ENCODE measurements at regions not wholly inside any gene's neighbourhood (a gene's known extent, or its start where the extent isn't known, plus 50 kb on each side); places are given as distances from the start of the nearest gene placed in this dataset.

DNA sequence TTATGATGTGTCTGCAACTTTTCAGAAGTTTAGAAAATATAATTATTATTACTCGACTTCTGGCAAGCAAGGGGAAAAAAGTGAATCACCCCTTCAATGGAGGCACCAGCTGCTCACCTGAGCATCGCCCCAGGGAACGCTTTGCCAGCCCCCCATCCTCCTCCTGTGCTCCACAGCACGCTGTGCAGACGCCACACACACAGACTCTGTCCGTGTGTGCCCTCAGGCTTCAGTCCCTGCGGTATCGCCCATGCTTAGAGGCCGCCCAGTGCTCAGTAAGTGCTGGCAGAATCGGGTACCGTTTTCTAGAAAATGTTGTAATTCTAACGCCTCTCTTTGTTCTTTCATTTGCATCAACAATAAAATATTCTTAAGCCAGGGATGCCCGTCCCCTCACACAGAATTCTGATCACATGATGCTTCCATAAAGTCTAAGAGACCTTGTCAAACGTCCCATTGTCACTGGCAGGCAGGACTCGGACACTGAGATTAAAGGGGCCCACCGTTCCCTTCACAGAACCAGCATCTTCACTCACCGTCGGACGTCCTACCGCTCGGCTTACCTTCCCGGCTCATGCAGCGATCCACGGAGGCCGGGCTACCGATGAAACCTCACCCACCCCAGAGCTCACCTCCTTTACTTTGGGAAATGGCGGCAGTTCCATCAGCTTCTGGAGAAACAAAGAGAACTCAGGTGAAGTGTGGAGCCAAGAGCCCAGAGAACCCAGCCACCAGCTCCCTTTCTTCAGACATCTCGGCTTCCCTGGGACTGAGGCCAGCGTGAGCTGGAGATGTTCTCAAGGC lies 105.5 kb downstream of the DLL1 start:
- CTCF ChIA-PET = interaction anchor here (1.0 kb wide), 1 partner anchor 57 kb away, joined by 3 read pairs; no protein-coding TSS in a partner anchor
- no peak for DNase-seq
- POLR2A ChIA-PET = no interaction called here

DNA sequence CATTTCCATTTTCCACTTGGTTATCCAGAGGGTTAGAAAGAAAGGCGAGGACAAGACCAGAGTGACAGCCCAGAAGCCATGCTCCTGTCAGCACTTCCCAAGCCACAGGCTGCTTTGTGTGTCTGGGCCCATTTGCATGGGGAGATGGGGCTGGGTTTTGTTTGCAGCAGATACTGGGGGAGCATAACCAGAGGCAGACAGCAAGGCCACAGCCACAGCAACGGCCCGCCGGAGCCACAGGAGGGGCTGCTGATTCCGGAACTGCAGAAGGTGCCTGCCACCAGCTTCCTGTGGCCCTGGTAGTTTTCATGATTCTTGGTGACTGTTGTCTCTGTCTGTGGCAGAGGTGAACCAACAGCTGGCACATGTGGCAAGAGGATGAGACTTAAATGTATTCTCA lies 106.6 kb downstream of the DLL1 start:
- ChIA-PET POLR2A (no interaction called here), CTCF (no interaction called here)
- H3K9me3 ChIP-seq (ENCODE audit: control extremely low read depth in 1 of 5, control insufficient read depth in 4 of 5, insufficient read depth in 2 of 5, low read depth in 1 of 5, low read length in 4 of 5) = peaks cover 0 to 3% (median 0%) of the 10 kb centered on the region in 5 experiments
- peaks cover 0 to 15% (median 2%) of the 10 kb centered on the region in 5 experiments for H3K27me3 ChIP-seq (replicated peaks in 2 of 5; ENCODE audit: control insufficient read depth in 4 of 5, insufficient read depth in 5 of 5, low read length in 4 of 5)
- no peak overlapping the region for H3K4me3 ChIP-seq (ENCODE audit: control insufficient read depth in 1 of 7, extremely low read depth in 1 of 7, insufficient read depth in 4 of 7, low read depth in 2 of 7, low read length in 6 of 7)
- no peaks in the 10 kb centered on the region for H3K36me3 ChIP-seq (ENCODE audit: control insufficient read depth in 4 of 4, insufficient read depth in 4 of 4, low read length in 3 of 4)
- DNase-seq = peak in 2 of 3 donors; percentile 33 to 42
- no peaks in the 10 kb centered on the region for H3K4me1 ChIP-seq (ENCODE audit: control extremely low read depth in 1 of 4, control insufficient read depth in 4 of 4, insufficient read depth in 4 of 4, low read length in 3 of 4)
- H3K27ac ChIP-seq (ENCODE audit: insufficient read depth in 1 of 2, low read depth in 1 of 2, low read length in 2 of 2, poor library complexity in 1 of 2, severe bottlenecking in 2 of 2) = no peak overlapping the region
- 75% methylated on average over 4 of the region's 5 CpGs for WGBS (ENCODE audit: insufficient coverage)

More for the DNA sequence above, 105.5 kb downstream of the DLL1 start:
- WGBS (ENCODE audit: insufficient coverage) = 95% methylated on average over 28 of the region's 29 CpGs
- Histone ChIP-seq H3K9me3 (ENCODE audit: control extremely low read depth in 1 of 5, control insufficient read depth in 4 of 5, insufficient read depth in 2 of 5, low read depth in 1 of 5, low read length in 4 of 5) (peaks cover 0 to 3% (median 0%) of the 10 kb centered on the region in 5 experiments), H3K4me3 (ENCODE audit: control insufficient read depth in 1 of 7, extremely low read depth in 1 of 7, insufficient read depth in 4 of 7, low read depth in 2 of 7, low read length in 6 of 7) (no peak overlapping the region), H3K36me3 (ENCODE audit: control insufficient read depth in 4 of 4, insufficient read depth in 4 of 4, low read length in 3 of 4) (no peaks in the 10 kb centered on the region), H3K27me3 (replicated peaks in 2 of 5; ENCODE audit: control insufficient read depth in 4 of 5, insufficient read depth in 5 of 5, low read length in 4 of 5) (peaks cover 0 to 15% (median 2%) of the 10 kb centered on the region in 5 experiments), H3K4me1 (ENCODE audit: control extremely low read depth in 1 of 4, control insufficient read depth in 4 of 4, insufficient read depth in 4 of 4, low read length in 3 of 4) (no peaks in the 10 kb centered on the region), H3K27ac (ENCODE audit: insufficient read depth in 1 of 2, low read depth in 1 of 2, low read length in 2 of 2, poor library complexity in 1 of 2, severe bottlenecking in 2 of 2) (no peak overlapping the region)

DNA sequence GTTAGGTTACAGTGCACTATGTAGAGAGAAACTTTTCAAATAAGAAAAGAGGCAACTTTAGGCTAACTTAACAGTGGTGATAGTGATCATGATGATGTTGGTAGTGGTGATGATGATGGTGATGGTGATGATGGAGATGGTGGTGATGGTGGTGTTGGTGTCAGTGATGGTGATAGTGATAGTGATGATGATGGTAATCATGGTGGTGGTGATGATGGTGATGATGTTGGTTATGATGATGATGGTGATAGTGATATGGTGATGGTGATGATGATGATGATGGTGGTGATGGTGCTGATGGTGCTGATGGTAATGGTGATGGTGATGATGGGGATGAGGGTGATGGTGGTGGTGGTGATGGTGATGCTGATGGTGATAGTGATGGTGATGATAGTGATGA lies 107.4 kb downstream of the DLL1 start:
- CTCF ChIA-PET = no interaction called here
- H3K9me3 ChIP-seq (ENCODE audit: control extremely low read depth in 1 of 5, control insufficient read depth in 4 of 5, insufficient read depth in 2 of 5, low read depth in 1 of 5, low read length in 4 of 5) = peaks cover 0 to 3% (median 0%) of the 10 kb centered on the region in 5 experiments
- no peak for DNase-seq
- POLR2A ChIA-PET = no interaction called here
- H3K36me3 ChIP-seq (ENCODE audit: control insufficient read depth in 4 of 4, insufficient read depth in 4 of 4, low read length in 3 of 4) = no peaks in the 10 kb centered on the region
- H3K27me3 ChIP-seq (replicated peaks in 2 of 5; ENCODE audit: control insufficient read depth in 4 of 5, insufficient read depth in 5 of 5, low read length in 4 of 5) = peaks cover 0 to 15% (median 2%) of the 10 kb centered on the region in 5 experiments
- H3K4me1 ChIP-seq (ENCODE audit: control extremely low read depth in 1 of 4, control insufficient read depth in 4 of 4, insufficient read depth in 4 of 4, low read length in 3 of 4) = no peaks in the 10 kb centered on the region
- H3K4me3 ChIP-seq (ENCODE audit: control insufficient read depth in 1 of 7, extremely low read depth in 1 of 7, insufficient read depth in 4 of 7, low read depth in 2 of 7, low read length in 6 of 7) = no peak overlapping the region
- no peak overlapping the region for H3K27ac ChIP-seq (ENCODE audit: insufficient read depth in 1 of 2, low read depth in 1 of 2, low read length in 2 of 2, poor library complexity in 1 of 2, severe bottlenecking in 2 of 2)

DNA sequence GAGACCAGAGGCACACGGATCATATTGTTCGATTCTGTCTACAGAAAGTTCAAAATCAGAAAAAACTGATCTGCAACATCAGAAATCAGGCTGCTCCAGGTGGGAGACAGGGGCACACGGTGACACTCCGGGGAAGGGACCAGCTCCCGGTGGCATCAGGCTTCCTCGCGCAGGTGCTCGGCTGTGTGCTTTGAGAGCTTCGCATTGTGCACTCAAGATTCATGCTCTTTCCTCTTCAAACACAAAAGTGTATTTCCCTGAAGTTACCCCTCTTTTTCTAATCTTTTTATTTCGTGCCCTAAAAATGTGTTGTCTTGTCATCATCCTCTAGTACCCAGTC lies 108.1 kb downstream of the DLL1 start:
- 79% methylated on average over 9 of the region's 10 CpGs for WGBS (ENCODE audit: insufficient coverage)
- no peaks in the 10 kb centered on the region for H3K36me3 ChIP-seq (ENCODE audit: control insufficient read depth in 4 of 4, insufficient read depth in 4 of 4, low read length in 3 of 4)
- CTCF ChIA-PET = no interaction called here

DNA sequence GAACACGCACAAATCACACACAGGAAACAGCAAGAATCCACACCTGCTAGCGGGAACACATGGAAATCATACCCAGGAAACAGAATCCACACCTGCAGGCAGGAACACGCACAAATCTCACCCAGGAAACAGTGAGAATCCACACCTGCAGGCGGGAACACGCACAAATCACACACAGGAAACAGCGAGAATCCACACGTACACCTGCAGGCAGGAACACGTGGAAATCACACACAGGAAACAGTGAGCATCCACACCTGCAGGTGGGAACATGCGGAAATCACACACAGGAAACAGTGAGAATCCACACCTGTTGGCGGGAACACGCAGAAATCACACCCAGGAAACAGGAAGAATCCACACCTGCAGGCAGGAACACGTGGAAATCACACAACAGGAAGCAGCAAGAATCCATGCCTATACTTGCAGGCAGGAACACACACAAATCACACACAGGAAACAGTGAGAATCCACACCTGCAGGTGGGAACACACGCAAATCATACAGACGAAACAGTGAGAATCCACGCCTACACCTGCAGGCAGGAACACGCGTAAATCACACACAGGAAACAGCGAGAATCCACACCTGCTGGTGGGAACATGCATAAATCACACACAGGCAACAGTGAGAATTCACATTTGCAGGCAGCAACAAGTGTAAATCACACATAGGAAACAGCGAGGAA lies 108.6 kb downstream of the DLL1 start:
- 62% methylated on average over 18 of the region's 19 CpGs for WGBS (ENCODE audit: insufficient coverage)
- H3K27me3 ChIP-seq (replicated peaks in 2 of 5; ENCODE audit: control insufficient read depth in 4 of 5, insufficient read depth in 5 of 5, low read length in 4 of 5) = peaks cover 0 to 15% (median 2%) of the 10 kb centered on the region in 5 experiments
- H3K27ac ChIP-seq (ENCODE audit: insufficient read depth in 1 of 2, low read depth in 1 of 2, low read length in 2 of 2, poor library complexity in 1 of 2, severe bottlenecking in 2 of 2) = no peak overlapping the region
- H3K36me3 ChIP-seq (ENCODE audit: control insufficient read depth in 4 of 4, insufficient read depth in 4 of 4, low read length in 3 of 4) = no peaks in the 10 kb centered on the region
- H3K4me1 ChIP-seq (ENCODE audit: control extremely low read depth in 1 of 4, control insufficient read depth in 4 of 4, insufficient read depth in 4 of 4, low read length in 3 of 4) = no peaks in the 10 kb centered on the region
- ChIA-PET CTCF (no interaction called here), POLR2A (no interaction called here)
- H3K9me3 ChIP-seq (ENCODE audit: control extremely low read depth in 1 of 5, control insufficient read depth in 4 of 5, insufficient read depth in 2 of 5, low read depth in 1 of 5, low read length in 4 of 5) = peaks cover 0 to 3% (median 0%) of the 10 kb centered on the region in 5 experiments
- no peak overlapping the region for H3K4me3 ChIP-seq (ENCODE audit: control insufficient read depth in 1 of 7, extremely low read depth in 1 of 7, insufficient read depth in 4 of 7, low read depth in 2 of 7, low read length in 6 of 7)
- no peak for DNase-seq

More for the DNA sequence above, 108.1 kb downstream of the DLL1 start:
- POLR2A ChIA-PET = no interaction called here
- no peak for DNase-seq
- H3K4me1 ChIP-seq (ENCODE audit: control extremely low read depth in 1 of 4, control insufficient read depth in 4 of 4, insufficient read depth in 4 of 4, low read length in 3 of 4) = no peaks in the 10 kb centered on the region
- H3K4me3 ChIP-seq (ENCODE audit: control insufficient read depth in 1 of 7, extremely low read depth in 1 of 7, insufficient read depth in 4 of 7, low read depth in 2 of 7, low read length in 6 of 7) = no peak overlapping the region
- peaks cover 0 to 15% (median 2%) of the 10 kb centered on the region in 5 experiments for H3K27me3 ChIP-seq (replicated peaks in 2 of 5; ENCODE audit: control insufficient read depth in 4 of 5, insufficient read depth in 5 of 5, low read length in 4 of 5)
- H3K27ac ChIP-seq (ENCODE audit: insufficient read depth in 1 of 2, low read depth in 1 of 2, low read length in 2 of 2, poor library complexity in 1 of 2, severe bottlenecking in 2 of 2) = no peak overlapping the region
- H3K9me3 ChIP-seq (ENCODE audit: control extremely low read depth in 1 of 5, control insufficient read depth in 4 of 5, insufficient read depth in 2 of 5, low read depth in 1 of 5, low read length in 4 of 5) = peaks cover 0 to 3% (median 0%) of the 10 kb centered on the region in 5 experiments

DNA sequence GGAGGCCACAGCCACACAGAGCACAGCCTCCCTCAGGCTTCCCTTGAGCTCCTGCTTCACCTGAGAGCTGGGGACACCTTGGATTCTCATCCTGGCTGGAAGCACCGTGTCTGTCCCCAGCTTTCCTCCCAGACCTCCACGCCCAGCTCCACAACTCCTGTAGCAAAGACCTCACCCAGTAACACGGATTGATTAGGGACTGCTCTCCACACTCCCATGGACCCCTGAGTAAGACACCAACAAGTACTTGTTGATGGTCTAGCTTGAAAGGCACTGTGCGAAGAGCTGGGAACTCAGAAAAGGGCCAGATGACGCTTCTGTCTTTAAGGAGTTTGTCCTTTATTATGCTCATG lies 109.6 kb downstream of the DLL1 start:
- Histone ChIP-seq H3K27ac (ENCODE audit: insufficient read depth in 1 of 2, low read depth in 1 of 2, low read length in 2 of 2, poor library complexity in 1 of 2, severe bottlenecking in 2 of 2) (no peak overlapping the region), H3K9me3 (ENCODE audit: control extremely low read depth in 1 of 5, control insufficient read depth in 4 of 5, insufficient read depth in 2 of 5, low read depth in 1 of 5, low read length in 4 of 5) (peaks cover 0 to 3% (median 0%) of the 10 kb centered on the region in 5 experiments), H3K27me3 (replicated peaks in 2 of 5; ENCODE audit: control insufficient read depth in 4 of 5, insufficient read depth in 5 of 5, low read length in 4 of 5) (peaks cover 0 to 15% (median 2%) of the 10 kb centered on the region in 5 experiments), H3K4me3 (ENCODE audit: control insufficient read depth in 1 of 7, extremely low read depth in 1 of 7, insufficient read depth in 4 of 7, low read depth in 2 of 7, low read length in 6 of 7) (no peak overlapping the region), H3K4me1 (ENCODE audit: control extremely low read depth in 1 of 4, control insufficient read depth in 4 of 4, insufficient read depth in 4 of 4, low read length in 3 of 4) (no peaks in the 10 kb centered on the region), H3K36me3 (ENCODE audit: control insufficient read depth in 4 of 4, insufficient read depth in 4 of 4, low read length in 3 of 4) (no peaks in the 10 kb centered on the region)
- no peak for DNase-seq
- ChIA-PET POLR2A (no interaction called here), CTCF (interaction anchor here (1.6 kb wide), 1 partner anchor 190 kb away, joined by 3 read pairs; no protein-coding TSS in a partner anchor)
- 89% methylated on average over 5 of the region's 5 CpGs for WGBS (ENCODE audit: insufficient coverage)

DNA sequence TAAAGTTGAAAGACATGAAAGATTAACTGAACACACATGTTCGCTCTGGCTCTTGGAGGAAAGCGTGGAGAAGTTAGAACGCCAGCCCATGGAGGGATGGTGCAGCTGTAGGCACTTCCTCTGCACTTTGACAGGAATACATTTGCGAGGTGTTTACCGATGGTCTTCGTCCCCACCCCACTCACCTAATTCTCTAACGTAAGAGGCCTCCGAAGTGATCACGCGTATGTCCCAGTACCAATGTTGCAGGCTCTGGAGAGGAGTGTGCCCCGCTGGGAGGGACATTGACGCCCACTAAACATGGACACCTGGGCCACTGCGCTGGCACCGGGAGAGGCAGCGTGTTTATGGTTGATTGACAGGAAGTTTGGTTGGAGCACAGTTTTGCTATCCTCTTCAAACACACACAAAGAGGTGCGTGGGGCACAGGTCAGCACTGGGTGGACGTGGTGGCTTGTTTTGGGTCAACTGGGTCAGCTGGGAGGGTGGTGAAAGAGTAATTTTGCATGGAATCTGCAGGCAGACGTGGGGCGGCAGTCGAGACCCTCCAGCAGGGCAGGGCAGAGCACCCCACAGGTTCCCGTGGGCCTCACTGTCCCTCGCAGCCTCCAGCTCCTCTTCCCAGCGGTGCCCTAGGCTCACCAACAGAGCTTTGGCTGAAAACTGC lies 110.1 kb downstream of the DLL1 start:
- DNase-seq = no peak
- H3K27me3 ChIP-seq (replicated peaks in 2 of 5; ENCODE audit: control insufficient read depth in 4 of 5, insufficient read depth in 5 of 5, low read length in 4 of 5) = peaks cover 0 to 13% (median 2%) of the 10 kb centered on the region in 5 experiments

More for the DNA sequence above, 110.1 kb downstream of the DLL1 start:
- Histone ChIP-seq H3K4me1 (ENCODE audit: control extremely low read depth in 1 of 4, control insufficient read depth in 4 of 4, insufficient read depth in 4 of 4, low read length in 3 of 4) (no peaks in the 10 kb centered on the region), H3K27ac (ENCODE audit: insufficient read depth in 1 of 2, low read depth in 1 of 2, low read length in 2 of 2, poor library complexity in 1 of 2, severe bottlenecking in 2 of 2) (no peak overlapping the region), H3K9me3 (ENCODE audit: control extremely low read depth in 1 of 5, control insufficient read depth in 4 of 5, insufficient read depth in 2 of 5, low read depth in 1 of 5, low read length in 4 of 5) (peaks cover 0 to 3% (median 0%) of the 10 kb centered on the region in 5 experiments), H3K4me3 (ENCODE audit: control insufficient read depth in 1 of 7, extremely low read depth in 1 of 7, insufficient read depth in 4 of 7, low read depth in 2 of 7, low read length in 6 of 7) (no peak overlapping the region), H3K36me3 (ENCODE audit: control insufficient read depth in 4 of 4, insufficient read depth in 4 of 4, low read length in 3 of 4) (no peaks in the 10 kb centered on the region)
- ChIA-PET CTCF (interaction anchor here (1.6 kb wide), 1 partner anchor 189 kb away, joined by 3 read pairs; no protein-coding TSS in a partner anchor), POLR2A (no interaction called here)
- WGBS (ENCODE audit: insufficient coverage) = 96% methylated on average over 19 of the region's 23 CpGs
